ENCODE measurements at regions not wholly inside any gene's neighbourhood (a gene's known extent, or its start where the extent isn't known, plus 50 kb on each side); places are given as distances from the start of the nearest gene placed in this dataset.

- DNase-seq: no peak
Observed at GRCh38 chr12:89895591-89895990, 187.0 kb upstream of the ATP2B1 start.

GRCh38 chr12:89895101-89895500 lies 186.5 kb upstream of the ATP2B1 start:
- DNase-seq: no peak

- DNase-seq: no peak
Observed at GRCh38 chr12:89893972-89894706, 185.5 kb upstream of the ATP2B1 start.

GRCh38 chr12:89892436-89892835 lies 183.8 kb upstream of the ATP2B1 start:
- no peak for DNase-seq

GRCh38 chr12:89891933-89892332 lies 183.3 kb upstream of the ATP2B1 start:
- no peak for DNase-seq

- DNase-seq: no peak
Observed at GRCh38 chr12:89890161-89890560, 181.5 kb upstream of the ATP2B1 start.

GRCh38 chr12:89889062-89889461 lies 180.4 kb upstream of the ATP2B1 start:
- no peak for DNase-seq

- DNase-seq: no peak
Observed at GRCh38 chr12:89884952-89885351, 176.3 kb upstream of the ATP2B1 start.

GRCh38 chr12:89884416-89884898 lies 175.8 kb upstream of the ATP2B1 start:
- no peak for DNase-seq

GRCh38 chr12:89883630-89884389 lies 175.2 kb upstream of the ATP2B1 start:
- DNase-seq: no peak

GRCh38 chr12:89882792-89883191 lies 174.2 kb upstream of the ATP2B1 start:
- no peak for DNase-seq

- no peak for DNase-seq
Observed at GRCh38 chr12:89882050-89882449, 173.4 kb upstream of the ATP2B1 start.

GRCh38 chr12:89880690-89881350 lies 172.2 kb upstream of the ATP2B1 start:
- peak; percentile 14 for DNase-seq

- DNase-seq: no peak
Observed at GRCh38 chr12:89879766-89880165, 171.1 kb upstream of the ATP2B1 start.

GRCh38 chr12:89878950-89879349 lies 170.3 kb upstream of the ATP2B1 start:
- no peak for DNase-seq

- no peak for DNase-seq
Observed at GRCh38 chr12:89878327-89878726, 169.7 kb upstream of the ATP2B1 start.

GRCh38 chr12:89877671-89878070 lies 169.0 kb upstream of the ATP2B1 start:
- no peak for DNase-seq

GRCh38 chr12:89877136-89877535 lies 168.5 kb upstream of the ATP2B1 start:
- no peak for DNase-seq

GRCh38 chr12:89875809-89876208 lies 167.2 kb upstream of the ATP2B1 start:
- DNase-seq: no peak

- no peak for DNase-seq
Observed at GRCh38 chr12:89875225-89875624, 166.6 kb upstream of the ATP2B1 start.

- DNase-seq: no peak
Observed at GRCh38 chr12:89874146-89874545, 165.5 kb upstream of the ATP2B1 start.

- no peak for DNase-seq
Observed at GRCh38 chr12:89873745-89874144, 165.1 kb upstream of the ATP2B1 start.

GRCh38 chr12:89872922-89873630 lies 164.4 kb upstream of the ATP2B1 start:
- DNase-seq: no peak
